HFFc6 (cell line): ENCODE measurements at regions not wholly inside any gene's neighbourhood (a gene's known extent, or its start where the extent isn't known, plus 50 kb on each side); places are given as distances from the start of the nearest gene placed in this dataset.
A peak's percentile ranks its signal among the peaks of the same experiment; 100 is the strongest.

Source experiments
- DNase-seq: peaks from one replicate; pipeline ENCODE4 v3.0.0-alpha.2; 2018
- H3K27ac Mint-ChIP-seq: 2 replicates; pipeline ENCODE4 v1.8.0; 2020; ENCODE audit warnings: mild to moderate bottlenecking, mixed read lengths
- H3K27me3 Mint-ChIP-seq: 2 replicates; pipeline ENCODE4 v1.8.0; 2021; ENCODE audit warnings: mild to moderate bottlenecking, moderate library complexity, mixed read lengths; ENCODE audit not compliant: insufficient read depth
- H3K36me3 Mint-ChIP-seq: 2 replicates; pipeline ENCODE4 v1.8.0; 2021; ENCODE audit warnings: low read depth, mixed read lengths
- H3K4me1 Mint-ChIP-seq: 2 replicates; pipeline ENCODE4 v1.8.0; 2020; ENCODE audit warnings: low read depth, mixed read lengths
- H3K4me3 Mint-ChIP-seq: 2 replicates; pipeline ENCODE4 v1.8.0; 2020; ENCODE audit warnings: mild to moderate bottlenecking, moderate library complexity, mixed read lengths
- H3K9me3 Mint-ChIP-seq: 2 replicates; pipeline ENCODE4 v1.8.0; 2020; ENCODE audit warnings: mild to moderate bottlenecking, mixed read lengths
- CTCF ChIP-seq: fragments of 200-600 bp; sonication (generic); IDR thresholded peaks from 2 replicates; pipeline ENCODE4 v1.5.0; 2021; ENCODE audit warnings: antibody characterized with exemption, mild to moderate bottlenecking

GRCh38 chr2:55989405-55989804 is 65.8 kb upstream of the EFEMP1 start:
- no peaks in the 10 kb centered on the region for H3K9me3 Mint-ChIP-seq
- no peak for DNase-seq
- peaks cover 60% of the 10 kb centered on the region for H3K4me1 Mint-ChIP-seq
- TF ChIP-seq CTCF: no peak
- H3K36me3 Mint-ChIP-seq: peaks cover 5% of the 10 kb centered on the region
- H3K27ac Mint-ChIP-seq: no peak overlapping the region
- no peak overlapping the region for H3K4me3 Mint-ChIP-seq
- H3K27me3 Mint-ChIP-seq: peaks cover 1% of the 10 kb centered on the region; the same call in 1 of the 2 replicates

- H3K4me3 Mint-ChIP-seq: peak overlapping the region; percentile 33; the same call in 1 of the 2 replicates
- peaks cover 1% of the 10 kb centered on the region; the same call in 1 of the 2 replicates for H3K27me3 Mint-ChIP-seq
- peaks cover 5% of the 10 kb centered on the region for H3K36me3 Mint-ChIP-seq
- H3K4me1 Mint-ChIP-seq: peaks cover 48% of the 10 kb centered on the region
- peak overlapping the region; percentile 35 for H3K27ac Mint-ChIP-seq
- no peaks in the 10 kb centered on the region for H3K9me3 Mint-ChIP-seq
- TF ChIP-seq CTCF: no peak
- DNase-seq: peak; percentile 98
Measured at GRCh38 chr2:55992455-55992854, 68.9 kb upstream of the EFEMP1 start.

DNA sequence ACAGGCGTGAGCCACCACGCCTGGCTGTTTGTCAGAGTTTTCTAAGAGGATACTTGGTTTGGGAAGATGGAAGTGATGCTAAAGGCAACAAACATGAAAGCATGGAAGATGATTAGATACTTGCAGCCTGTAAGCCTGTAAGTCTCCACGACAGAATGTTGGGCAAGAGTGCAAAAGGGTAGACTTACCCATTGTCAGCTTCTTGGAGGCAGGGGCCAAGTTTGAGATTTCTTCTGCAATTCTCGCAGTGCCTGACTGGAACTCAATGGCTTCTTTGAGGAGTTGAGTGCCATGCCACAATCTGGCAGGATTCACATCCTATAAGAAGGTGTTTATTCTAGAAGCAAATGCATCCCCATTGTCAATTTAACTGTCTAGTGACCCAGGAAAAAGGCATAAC is 70.1 kb upstream of the EFEMP1 start:
- DNase-seq: no peak
- no peak for TF ChIP-seq CTCF
- H3K4me3 Mint-ChIP-seq: no peak overlapping the region
- no peaks in the 10 kb centered on the region for H3K9me3 Mint-ChIP-seq
- H3K27ac Mint-ChIP-seq: no peak overlapping the region
- H3K4me1 Mint-ChIP-seq: peaks cover 48% of the 10 kb centered on the region
- peaks cover 1% of the 10 kb centered on the region; the same call in 1 of the 2 replicates for H3K27me3 Mint-ChIP-seq
- H3K36me3 Mint-ChIP-seq: peaks cover 5% of the 10 kb centered on the region

DNA sequence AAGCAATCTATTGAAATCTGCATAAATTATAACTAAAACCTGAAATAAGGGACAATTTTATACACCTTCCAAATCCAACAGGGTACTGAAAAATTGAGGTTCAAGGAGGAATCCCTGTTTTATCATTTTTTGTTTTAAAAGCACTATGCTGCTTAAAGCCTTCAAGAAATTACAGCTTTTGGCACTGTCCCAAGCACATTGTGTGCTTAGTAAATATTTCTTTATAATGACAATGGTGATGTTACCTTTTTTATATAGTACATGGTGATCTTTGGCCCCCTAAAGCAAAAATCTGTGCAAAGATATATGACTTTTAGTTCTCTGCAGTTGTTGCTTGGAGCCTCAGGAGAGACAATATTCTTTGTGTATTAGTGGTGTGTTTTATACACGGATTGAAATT is 71.6 kb upstream of the EFEMP1 start:
- TF ChIP-seq CTCF: no peak
- H3K27me3 Mint-ChIP-seq: no peaks in the 10 kb centered on the region; the same call in 1 of the 2 replicates
- no peaks in the 10 kb centered on the region; the same call in 1 of the 2 replicates for H3K36me3 Mint-ChIP-seq
- no peaks in the 10 kb centered on the region for H3K9me3 Mint-ChIP-seq
- peaks cover 48% of the 10 kb centered on the region for H3K4me1 Mint-ChIP-seq
- no peak overlapping the region for H3K4me3 Mint-ChIP-seq
- no peak overlapping the region for H3K27ac Mint-ChIP-seq
- no peak for DNase-seq

GRCh38 chr2:55995902-55996301 is 72.3 kb upstream of the EFEMP1 start:
- H3K27ac Mint-ChIP-seq: no peak overlapping the region
- H3K4me3 Mint-ChIP-seq: no peak overlapping the region
- peaks cover 45% of the 10 kb centered on the region for H3K4me1 Mint-ChIP-seq
- H3K27me3 Mint-ChIP-seq: no peaks in the 10 kb centered on the region; the same call in 1 of the 2 replicates
- no peak for DNase-seq
- no peaks in the 10 kb centered on the region for H3K9me3 Mint-ChIP-seq
- TF ChIP-seq CTCF: no peak
- H3K36me3 Mint-ChIP-seq: no peaks in the 10 kb centered on the region

- no peak for DNase-seq
- no peak overlapping the region for H3K27ac Mint-ChIP-seq
- H3K4me3 Mint-ChIP-seq: no peak overlapping the region
- H3K4me1 Mint-ChIP-seq: peaks cover 12% of the 10 kb centered on the region; the same call in 1 of the 2 replicates
- no peaks in the 10 kb centered on the region for H3K36me3 Mint-ChIP-seq
- H3K27me3 Mint-ChIP-seq: no peaks in the 10 kb centered on the region; the same call in 1 of the 2 replicates
- TF ChIP-seq CTCF: no peak
- H3K9me3 Mint-ChIP-seq: no peaks in the 10 kb centered on the region
Measured at GRCh38 chr2:55999231-55999630, 75.6 kb upstream of the EFEMP1 start.
